ENCODE measurements at regions not wholly inside any gene's neighbourhood (a gene's known extent, or its start where the extent isn't known, plus 50 kb on each side); places are given as distances from the start of the nearest gene placed in this dataset.
A peak's percentile ranks its signal among the peaks of the same experiment; 100 is the strongest.

- no peak for DNase-seq (ENCODE audit: low read depth in 2 of 2)
Measured at GRCh38 chr20:9920866-9921265, 82.0 kb upstream of the PAK5 start.

GRCh38 chr20:9919271-9920014 lies 80.6 kb upstream of the PAK5 start:
- no peak for DNase-seq (ENCODE audit: low read depth in 2 of 2)

GRCh38 chr20:9918348-9918747 lies 79.5 kb upstream of the PAK5 start:
- DNase-seq (ENCODE audit: low read depth in 2 of 2), result no peak

GRCh38 chr20:9916761-9917160 lies 77.9 kb upstream of the PAK5 start:
- DNase-seq (ENCODE audit: low read depth in 2 of 2), result no peak

- peak; percentile 44 to 65 for DNase-seq (ENCODE audit: low read depth in 2 of 2)
Measured at GRCh38 chr20:9912858-9913434, 74.1 kb upstream of the PAK5 start.

- DNase-seq (ENCODE audit: low read depth in 2 of 2), result no peak
Measured at GRCh38 chr20:9912290-9912689, 73.4 kb upstream of the PAK5 start.

- no peak for DNase-seq (ENCODE audit: low read depth in 2 of 2)
Measured at GRCh38 chr20:9911519-9911918, 72.6 kb upstream of the PAK5 start.

- DNase-seq (ENCODE audit: low read depth in 2 of 2), result no peak
Measured at GRCh38 chr20:9909167-9909566, 70.3 kb upstream of the PAK5 start.

GRCh38 chr20:9903048-9903655 lies 64.3 kb upstream of the PAK5 start:
- DNase-seq (ENCODE audit: low read depth in 2 of 2), result peak; percentile 10 to 14

- peak; percentile 36 to 46 for DNase-seq (ENCODE audit: low read depth in 2 of 2)
Measured at GRCh38 chr20:9889270-9889981, 50.5 kb upstream of the PAK5 start.
